COLO829 (cell line): ENCODE measurements at regions not wholly inside any gene's neighbourhood (a gene's known extent, or its start where the extent isn't known, plus 50 kb on each side); places are given as distances from the start of the nearest gene placed in this dataset.
A peak's percentile ranks its signal among the peaks of the same experiment; 100 is the strongest.
"Not testable (repeated sequence)": the region's sequence is repeated elsewhere in the genome, so short reads cannot be mapped to it uniquely, and the experiment has no call there.

Experiments used
- DNase-seq: peaks from one replicate; pipeline ENCODE4 v3.0.0; 2012; ENCODE audit warnings: low spot score

- no peak for DNase-seq
Measured at GRCh38 chr11:90556026-90556425, 333.2 kb upstream of the CHORDC1 start.

GRCh38 chr11:90555477-90555876 is 332.6 kb upstream of the CHORDC1 start:
- no peak for DNase-seq

- DNase-seq = no peak
Measured at GRCh38 chr11:90542092-90542491, 319.2 kb upstream of the CHORDC1 start.

- DNase-seq = no peak
Measured at GRCh38 chr11:90536301-90536700, 313.5 kb upstream of the CHORDC1 start.

GRCh38 chr11:90532125-90532524 is 309.3 kb upstream of the CHORDC1 start:
- no peak for DNase-seq

GRCh38 chr11:90531001-90531400 is 308.2 kb upstream of the CHORDC1 start:
- no peak for DNase-seq

- DNase-seq = no peak
Measured at GRCh38 chr11:90525962-90526361, 303.1 kb upstream of the CHORDC1 start.

GRCh38 chr11:90512846-90513245 is 290.0 kb upstream of the CHORDC1 start:
- no peak for DNase-seq

- no peak for DNase-seq
Measured at GRCh38 chr11:90510839-90511238, 288.0 kb upstream of the CHORDC1 start.

GRCh38 chr11:90500922-90501568 is 278.2 kb upstream of the CHORDC1 start:
- no peak for DNase-seq

GRCh38 chr11:90496722-90497121 is 273.9 kb upstream of the CHORDC1 start:
- DNase-seq = no peak

- DNase-seq = no peak
Measured at GRCh38 chr11:90493379-90493778, 270.5 kb upstream of the CHORDC1 start.

- DNase-seq = no peak
Measured at GRCh38 chr11:90491466-90491865, 268.6 kb upstream of the CHORDC1 start.

GRCh38 chr11:90476442-90477007 is 253.7 kb upstream of the CHORDC1 start:
- DNase-seq = no peak

- no peak for DNase-seq
Measured at GRCh38 chr11:90468923-90469322, 246.1 kb upstream of the CHORDC1 start.

- no peak for DNase-seq
Measured at GRCh38 chr11:90465553-90465952, 242.7 kb upstream of the CHORDC1 start.

- not testable (repeated sequence) for DNase-seq
Measured at GRCh38 chr11:90455347-90455920, 232.6 kb upstream of the CHORDC1 start.

GRCh38 chr11:90453525-90453924 is 230.7 kb upstream of the CHORDC1 start:
- no peak for DNase-seq

GRCh38 chr11:90449606-90450005 is 226.8 kb upstream of the CHORDC1 start:
- no peak for DNase-seq

- no peak for DNase-seq
Measured at GRCh38 chr11:90448256-90448655, 225.4 kb upstream of the CHORDC1 start.

GRCh38 chr11:90447618-90448017 is 224.8 kb upstream of the CHORDC1 start:
- no peak for DNase-seq

- no peak for DNase-seq
Measured at GRCh38 chr11:90446207-90446606, 223.4 kb upstream of the CHORDC1 start.

- no peak for DNase-seq
Measured at GRCh38 chr11:90438069-90438468, 215.2 kb upstream of the CHORDC1 start.

- DNase-seq = peak; percentile 10
Measured at GRCh38 chr11:90434858-90435257, 212.0 kb upstream of the CHORDC1 start.
